ENCODE measurements at regions not wholly inside any gene's neighbourhood (a gene's known extent, or its start where the extent isn't known, plus 50 kb on each side); places are given as distances from the start of the nearest gene placed in this dataset.
"Not testable (repeated sequence)": the region's sequence is repeated elsewhere in the genome, so short reads cannot be mapped to it uniquely, and the experiment has no call there.

DNA sequence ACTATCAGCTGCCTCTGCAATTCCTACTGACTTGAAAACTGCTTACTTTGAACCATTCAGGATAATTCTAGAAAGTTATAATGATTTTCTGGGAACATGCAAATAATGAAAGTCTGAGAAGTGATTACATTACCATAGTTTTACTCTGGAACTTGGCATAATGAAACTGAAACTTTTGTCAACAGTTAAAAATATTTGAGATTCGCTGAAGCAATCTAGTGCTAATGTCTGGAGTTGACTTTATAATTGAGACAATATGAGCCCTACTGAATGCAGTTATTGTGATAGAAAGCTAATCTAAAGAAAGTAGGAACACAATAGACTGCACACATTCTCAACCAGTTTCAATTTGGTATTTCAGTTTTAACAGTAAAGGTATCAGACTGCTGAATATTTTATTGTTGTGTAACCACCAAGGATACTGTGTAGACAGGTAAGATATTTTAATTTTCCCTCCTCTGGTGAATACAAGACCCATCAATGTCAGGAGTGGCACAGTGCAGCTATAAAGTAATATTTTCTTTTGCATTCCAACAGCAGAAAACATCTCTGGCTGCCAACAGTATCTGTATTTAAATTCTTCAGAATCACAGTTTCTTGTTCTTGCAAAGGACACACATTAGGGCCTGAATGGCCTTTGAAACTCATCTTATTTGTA is 483.5 kb downstream of the ATP23 start:
- Histone ChIP-seq H3K36me3 (ENCODE audit: control insufficient read depth, insufficient read depth, low read length) (no peaks in the 10 kb centered on the region), H3K4me3 (ENCODE audit: low read depth, low read length) (no peak overlapping the region), H3K9me3 (peaks cover 18% of the 10 kb centered on the region), H3K4me1 (peaks cover 29% of the 10 kb centered on the region), H3K27me3 (replicated peaks; ENCODE audit: control insufficient read depth, insufficient read depth, low read length) (no peaks in the 10 kb centered on the region)
- POLR2A ChIA-PET: interaction anchor here (0.6 to 1.4 kb wide), 4 partner anchors 10 to 483 kb away, joined by 3 to 5 read pairs (median 4); partner anchors contain the start of gene ATP23
- H3K27me3 Mint-ChIP-seq (ENCODE audit: insufficient read depth, unreplicated experiment): no peaks in the 10 kb centered on the region
- CTCF ChIA-PET: interaction anchor here (0.8 to 1.4 kb wide), 2 partner anchors 75 to 116 kb away, joined by 3 read pairs; no protein-coding TSS in a partner anchor
- peak overlapping the region; percentile 94 for H3K27ac Mint-ChIP-seq (ENCODE audit: unreplicated experiment)
- H3K4me3 Mint-ChIP-seq (ENCODE audit: unreplicated experiment): peak overlapping the region; percentile 38
- TF ChIP-seq, protein P1, sequence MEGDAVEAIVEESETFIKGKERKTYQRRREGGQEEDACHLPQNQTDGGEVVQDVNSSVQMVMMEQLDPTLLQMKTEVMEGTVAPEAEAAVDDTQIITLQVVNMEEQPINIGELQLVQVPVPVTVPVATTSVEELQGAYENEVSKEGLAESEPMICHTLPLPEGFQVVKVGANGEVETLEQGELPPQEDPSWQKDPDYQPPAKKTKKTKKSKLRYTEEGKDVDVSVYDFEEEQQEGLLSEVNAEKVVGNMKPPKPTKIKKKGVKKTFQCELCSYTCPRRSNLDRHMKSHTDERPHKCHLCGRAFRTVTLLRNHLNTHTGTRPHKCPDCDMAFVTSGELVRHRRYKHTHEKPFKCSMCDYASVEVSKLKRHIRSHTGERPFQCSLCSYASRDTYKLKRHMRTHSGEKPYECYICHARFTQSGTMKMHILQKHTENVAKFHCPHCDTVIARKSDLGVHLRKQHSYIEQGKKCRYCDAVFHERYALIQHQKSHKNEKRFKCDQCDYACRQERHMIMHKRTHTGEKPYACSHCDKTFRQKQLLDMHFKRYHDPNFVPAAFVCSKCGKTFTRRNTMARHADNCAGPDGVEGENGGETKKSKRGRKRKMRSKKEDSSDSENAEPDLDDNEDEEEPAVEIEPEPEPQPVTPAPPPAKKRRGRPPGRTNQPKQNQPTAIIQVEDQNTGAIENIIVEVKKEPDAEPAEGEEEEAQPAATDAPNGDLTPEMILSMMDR (IDR thresholded peaks at IDR 0.05; ENCODE audit: insufficient read depth in 1 of 2, low read depth in 1 of 2, low read length in 1 of 2, severe bottlenecking in 1 of 2, unreplicated experiment in 1 of 2): no peak
- peaks cover 66% of the 10 kb centered on the region for H3K9me3 Mint-ChIP-seq (ENCODE audit: unreplicated experiment)
- BruUV-seq (replicated peaks): no TSS peak
- intact Hi-C loops (cut with micrococcal nuclease; ENCODE audit: unreplicated experiment): loop anchor here (1.0 kb wide), 3 partner anchors 11 to 115 kb away; no protein-coding TSS in a partner anchor
- H3K36me3 Mint-ChIP-seq (ENCODE audit: insufficient read depth, unreplicated experiment): peaks cover 18% of the 10 kb centered on the region
- H3K4me1 Mint-ChIP-seq (ENCODE audit: low read depth, unreplicated experiment): peaks cover 17% of the 10 kb centered on the region
- DNase-seq: no peak

DNA sequence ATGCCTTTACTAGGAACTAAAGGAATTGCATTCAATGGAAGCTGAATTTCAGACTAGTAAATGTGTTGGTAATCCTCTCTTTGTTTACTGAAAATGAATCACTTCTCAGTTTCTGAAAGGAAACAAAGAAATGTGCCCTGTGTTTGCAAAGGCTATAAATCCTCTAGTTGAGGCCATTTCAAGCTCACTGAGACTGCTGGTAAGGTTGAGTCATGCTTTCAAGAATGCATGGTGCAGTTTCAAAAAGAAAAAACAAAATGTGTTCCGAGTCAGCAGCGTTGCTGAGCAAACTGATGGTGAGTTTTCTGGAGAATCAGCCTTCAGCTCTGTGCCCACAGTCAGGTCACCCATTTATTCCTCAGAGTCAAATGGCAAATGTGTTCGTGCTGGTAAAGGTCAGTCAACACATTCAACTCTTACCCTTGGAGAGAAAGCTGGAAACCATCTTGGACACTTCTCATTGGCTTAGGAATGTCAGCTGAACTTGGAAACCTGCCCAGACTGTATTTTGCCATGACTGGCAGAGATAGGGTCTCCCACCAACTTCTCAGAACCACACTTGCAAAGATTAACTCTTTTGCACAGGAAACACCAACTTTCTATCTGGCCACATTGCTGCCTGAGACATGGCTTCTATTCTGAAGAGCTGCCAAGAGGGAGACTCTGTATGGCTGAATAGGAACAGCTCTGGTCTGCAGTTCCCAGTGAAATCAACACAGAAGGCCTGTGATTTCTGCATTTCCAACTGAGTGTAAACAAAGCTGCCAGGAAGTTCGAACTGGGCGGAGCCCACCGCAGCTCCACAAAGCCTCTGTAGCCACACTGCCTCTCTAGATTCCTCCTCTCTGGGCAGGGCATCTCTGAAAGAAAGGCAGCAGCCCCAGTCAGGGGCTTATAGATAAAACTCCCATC is 484.4 kb downstream of the ATP23 start:
- Histone ChIP-seq H3K4me1 (peaks cover 29% of the 10 kb centered on the region), H3K9me3 (peaks cover 18% of the 10 kb centered on the region), H3K27me3 (replicated peaks; ENCODE audit: control insufficient read depth, insufficient read depth, low read length) (no peaks in the 10 kb centered on the region), H3K36me3 (ENCODE audit: control insufficient read depth, insufficient read depth, low read length) (no peaks in the 10 kb centered on the region), H3K4me3 (ENCODE audit: low read depth, low read length) (no peak overlapping the region)
- Mint-ChIP-seq H3K27ac (ENCODE audit: unreplicated experiment) (peak overlapping the region; percentile 94), H3K4me3 (ENCODE audit: unreplicated experiment) (peak overlapping the region; percentile 38), H3K27me3 (ENCODE audit: insufficient read depth, unreplicated experiment) (no peaks in the 10 kb centered on the region), H3K9me3 (ENCODE audit: unreplicated experiment) (peaks cover 57% of the 10 kb centered on the region), H3K4me1 (ENCODE audit: low read depth, unreplicated experiment) (peaks cover 11% of the 10 kb centered on the region), H3K36me3 (ENCODE audit: insufficient read depth, unreplicated experiment) (peaks cover 18% of the 10 kb centered on the region)
- TSS peak; percentile 72 for BruUV-seq (replicated peaks)
- ChIA-PET POLR2A (interaction anchor here (0.5 to 1.4 kb wide), 5 partner anchors 11 to 484 kb away, joined by 3 to 5 read pairs (median 3); partner anchors contain the start of gene ATP23), CTCF (interaction anchor here (0.8 to 1.4 kb wide), 2 partner anchors 76 to 115 kb away, joined by 3 read pairs; no protein-coding TSS in a partner anchor)
- peak; percentile 47 to 69 for DNase-seq
- TF ChIP-seq, protein P1 (IDR thresholded peaks at IDR 0.05; ENCODE audit: insufficient read depth in 1 of 2, low read depth in 1 of 2, low read length in 1 of 2, severe bottlenecking in 1 of 2, unreplicated experiment in 1 of 2): no peak
- intact Hi-C loops (cut with micrococcal nuclease; ENCODE audit: unreplicated experiment): loop anchor here (1.0 kb wide), 3 partner anchors 11 to 115 kb away; no protein-coding TSS in a partner anchor

DNA sequence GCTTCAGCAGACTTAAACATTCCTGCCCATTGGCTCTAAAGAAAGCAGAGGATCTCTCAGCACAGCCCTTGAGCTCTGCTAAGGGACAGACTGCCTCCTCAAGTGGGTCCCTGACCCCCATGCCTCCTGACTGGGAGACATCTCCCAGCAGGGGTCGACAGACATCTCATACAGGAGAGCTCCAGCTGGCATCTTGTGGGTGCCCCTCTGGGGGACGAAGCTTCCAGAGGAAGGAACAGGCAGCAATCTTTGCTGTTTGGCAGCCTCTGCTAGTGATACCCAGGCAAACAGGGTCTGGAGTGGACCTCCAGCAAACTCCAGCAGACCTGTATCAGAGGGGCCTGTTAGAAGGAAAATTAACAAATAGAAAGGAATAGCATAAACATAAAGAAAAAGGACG is 485.1 kb downstream of the ATP23 start:
- peaks cover 29% of the 10 kb centered on the region for H3K4me1 ChIP-seq
- H3K4me3 ChIP-seq (ENCODE audit: low read depth, low read length); H3K27me3 ChIP-seq (replicated peaks; ENCODE audit: control insufficient read depth, insufficient read depth, low read length); POLR2A ChIA-PET; H3K36me3 ChIP-seq (ENCODE audit: control insufficient read depth, insufficient read depth, low read length); DNase-seq; intact Hi-C loops (cut with micrococcal nuclease; ENCODE audit: unreplicated experiment); H3K4me3 Mint-ChIP-seq (ENCODE audit: unreplicated experiment); H3K27me3 Mint-ChIP-seq (ENCODE audit: insufficient read depth, unreplicated experiment); BruUV-seq (replicated peaks); CTCF ChIA-PET: not testable (repeated sequence)
- Mint-ChIP-seq H3K27ac (ENCODE audit: unreplicated experiment) (peak overlapping the region; percentile 94), H3K4me1 (ENCODE audit: low read depth, unreplicated experiment) (peaks cover 11% of the 10 kb centered on the region), H3K9me3 (ENCODE audit: unreplicated experiment) (peaks cover 52% of the 10 kb centered on the region), H3K36me3 (ENCODE audit: insufficient read depth, unreplicated experiment) (peaks cover 18% of the 10 kb centered on the region)
- H3K9me3 ChIP-seq: peaks cover 18% of the 10 kb centered on the region
